Breast epithelium (tissue), 4 donors: ENCODE measurements at regions not wholly inside any gene's neighbourhood (a gene's known extent, or its start where the extent isn't known, plus 50 kb on each side); places are given as distances from the start of the nearest gene placed in this dataset.

Experiments used
- DNase-seq, 2 donors: peaks; one replicate each; pipeline ENCODE4 v3.0.0-alpha.2; 2019; ENCODE audit warnings: low spot score in 2 of 2
- H3K27ac ChIP-seq, 2 donors: fragments of 200-600 bp; sonication (generic) in 1 of 2; one replicate each; pipeline ENCODE4 v1.5.1; 2016 to 2019; ENCODE audit warnings: mild to moderate bottlenecking in 1 of 2
- H3K27me3 ChIP-seq, 2 donors: fragments of 200-600 bp; sonication (generic) in 1 of 2; one replicate each; pipeline versions ENCODE4 v1.5.1 to v1.6.0; 2017 to 2019; ENCODE audit warnings: control low read depth in 1 of 2, mild to moderate bottlenecking in 1 of 2
- H3K36me3 ChIP-seq: fragments of 200-600 bp; one replicate; pipeline ENCODE4 v1.5.1; 2019
- H3K4me1 ChIP-seq, 2 donors: fragments of 200-600 bp; sonication (generic); one replicate each; pipeline ENCODE4 v1.5.1; 2016 to 2019; ENCODE audit warnings: control low read depth in 1 of 2
- H3K4me3 ChIP-seq, 3 donors: fragments of 200-600 bp; sonication (generic); 1 replicate in 2 of 3; 2 replicates in 1 of 3; pipeline ENCODE4 v1.5.1; 2016 to 2019; ENCODE audit warnings: mild to moderate bottlenecking in 3 of 3, moderate library complexity in 2 of 3
- H3K9me3 ChIP-seq, 2 donors: fragments of 200-600 bp; sonication (generic) in 1 of 2; one replicate each; pipeline ENCODE4 v1.5.1; 2016 to 2019; ENCODE audit warnings: control low read depth in 1 of 2
- POLR2A ChIP-seq: fragments of 450-650 bp; IDR thresholded peaks from one replicate; pipeline ENCODE4 v1.6.1; 2016; ENCODE audit warnings: antibody characterized with exemption, mild to moderate bottlenecking, moderate library complexity
- POLR2AphosphoS5 ChIP-seq, 3 donors: sonication (generic); formaldehyde crosslinking; IDR thresholded peaks; one replicate each; pipeline ENCODE4 v1.6.1; 2017; ENCODE audit warnings: antibody characterized with exemption in 3 of 3
- intact Hi-C: fragments of 100-400 bp; cut with DNase I; formaldehyde crosslinking; loops from one replicate; pipeline ENCODE4 v1.15.1; 2023; ENCODE audit warnings: low total_unique reads
- TF ChIP-seq, protein P1 (sequence below), 3 donors: fragments of 450-650 bp; IDR thresholded peaks; one replicate each; pipeline ENCODE4 v1.5.1; 2016 to 2017; ENCODE audit warnings: antibody characterized with exemption in 3 of 3, mild to moderate bottlenecking in 3 of 3, moderate library complexity in 3 of 3

DNA sequence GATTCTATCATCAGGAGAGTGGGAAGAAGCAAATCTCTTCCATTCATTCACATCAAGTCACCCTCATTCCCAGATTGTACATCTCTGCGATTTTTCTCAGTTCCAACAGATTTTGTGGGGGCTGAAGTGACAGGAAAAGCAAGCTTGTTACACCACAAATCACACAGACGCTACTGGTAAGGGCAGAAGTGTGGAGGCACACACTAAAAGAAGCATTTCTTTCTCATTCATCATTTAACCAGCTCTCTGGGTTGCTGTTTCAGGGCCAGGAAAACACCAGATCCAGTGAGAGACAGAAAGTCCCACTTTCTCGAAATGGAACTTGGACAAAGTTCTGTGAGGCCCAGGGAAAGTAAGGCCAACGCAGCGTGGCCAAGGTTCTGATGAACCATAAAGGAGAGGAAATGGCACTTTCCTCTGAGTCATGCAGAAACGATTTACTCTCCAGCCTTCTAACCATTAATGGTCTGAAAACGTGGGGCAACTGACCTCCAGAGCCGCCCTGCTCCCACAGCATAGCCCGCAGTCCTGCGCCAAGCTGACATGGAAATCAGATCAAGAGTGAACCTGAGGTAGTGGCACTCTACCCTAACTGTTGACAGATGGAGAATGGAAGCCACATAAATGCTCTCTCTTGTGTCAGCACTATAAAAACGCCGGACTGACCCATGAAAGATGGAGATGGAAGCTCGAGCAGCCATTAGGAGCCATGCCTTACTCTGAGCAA lies 191.0 kb downstream of the C1D start:
- no peak for DNase-seq

DNA sequence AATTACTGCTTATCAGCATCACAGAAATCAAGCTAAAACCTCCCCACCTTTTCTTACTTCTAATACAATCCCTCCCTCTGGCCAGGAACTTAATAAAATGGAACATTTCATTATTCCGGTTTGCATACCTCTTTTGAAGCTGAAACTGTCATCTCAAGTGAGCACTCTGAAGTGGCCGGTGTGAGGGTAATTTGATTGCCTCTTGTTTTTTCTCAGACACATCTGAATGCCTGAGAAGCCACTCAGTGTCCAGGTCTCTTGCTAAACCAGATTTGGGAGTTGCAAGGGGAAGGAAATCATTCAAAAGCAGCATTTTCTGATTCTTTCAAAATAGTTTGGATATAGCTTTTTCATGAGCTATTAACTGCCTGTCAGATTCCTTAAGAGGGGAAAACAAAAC lies 190.3 kb downstream of the C1D start:
- Histone ChIP-seq H3K27me3 (no peaks in the 10 kb centered on the region), H3K36me3 (no peaks in the 10 kb centered on the region), H3K9me3 (no peaks in the 10 kb centered on the region), H3K27ac (no peak overlapping the region), H3K4me3 (no peak overlapping the region), H3K4me1 (no peaks in the 10 kb centered on the region)
- DNase-seq: no peak
- intact Hi-C loops: no loop called here
- no peak for TF ChIP-seq POLR2A
- TF ChIP-seq POLR2AphosphoS5 (IDR thresholded peaks at IDR 0.05): no peak
- TF ChIP-seq, protein P1, sequence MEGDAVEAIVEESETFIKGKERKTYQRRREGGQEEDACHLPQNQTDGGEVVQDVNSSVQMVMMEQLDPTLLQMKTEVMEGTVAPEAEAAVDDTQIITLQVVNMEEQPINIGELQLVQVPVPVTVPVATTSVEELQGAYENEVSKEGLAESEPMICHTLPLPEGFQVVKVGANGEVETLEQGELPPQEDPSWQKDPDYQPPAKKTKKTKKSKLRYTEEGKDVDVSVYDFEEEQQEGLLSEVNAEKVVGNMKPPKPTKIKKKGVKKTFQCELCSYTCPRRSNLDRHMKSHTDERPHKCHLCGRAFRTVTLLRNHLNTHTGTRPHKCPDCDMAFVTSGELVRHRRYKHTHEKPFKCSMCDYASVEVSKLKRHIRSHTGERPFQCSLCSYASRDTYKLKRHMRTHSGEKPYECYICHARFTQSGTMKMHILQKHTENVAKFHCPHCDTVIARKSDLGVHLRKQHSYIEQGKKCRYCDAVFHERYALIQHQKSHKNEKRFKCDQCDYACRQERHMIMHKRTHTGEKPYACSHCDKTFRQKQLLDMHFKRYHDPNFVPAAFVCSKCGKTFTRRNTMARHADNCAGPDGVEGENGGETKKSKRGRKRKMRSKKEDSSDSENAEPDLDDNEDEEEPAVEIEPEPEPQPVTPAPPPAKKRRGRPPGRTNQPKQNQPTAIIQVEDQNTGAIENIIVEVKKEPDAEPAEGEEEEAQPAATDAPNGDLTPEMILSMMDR (IDR thresholded peaks at IDR 0.05): no peak

More for the DNA sequence above, 191.0 kb downstream of the C1D start:
- H3K4me1 ChIP-seq: no peaks in the 10 kb centered on the region
- TF ChIP-seq, protein P1 (IDR thresholded peaks at IDR 0.05): no peak
- TF ChIP-seq POLR2AphosphoS5 (IDR thresholded peaks at IDR 0.05): no peak
- no peak for TF ChIP-seq POLR2A
- H3K4me3 ChIP-seq: no peak overlapping the region
- no peaks in the 10 kb centered on the region for H3K9me3 ChIP-seq
- intact Hi-C loops: no loop called here
- no peaks in the 10 kb centered on the region for H3K27me3 ChIP-seq
- no peaks in the 10 kb centered on the region for H3K36me3 ChIP-seq
- peak overlapping the region in 1 of 2 donors; percentile 25 for H3K27ac ChIP-seq

DNA sequence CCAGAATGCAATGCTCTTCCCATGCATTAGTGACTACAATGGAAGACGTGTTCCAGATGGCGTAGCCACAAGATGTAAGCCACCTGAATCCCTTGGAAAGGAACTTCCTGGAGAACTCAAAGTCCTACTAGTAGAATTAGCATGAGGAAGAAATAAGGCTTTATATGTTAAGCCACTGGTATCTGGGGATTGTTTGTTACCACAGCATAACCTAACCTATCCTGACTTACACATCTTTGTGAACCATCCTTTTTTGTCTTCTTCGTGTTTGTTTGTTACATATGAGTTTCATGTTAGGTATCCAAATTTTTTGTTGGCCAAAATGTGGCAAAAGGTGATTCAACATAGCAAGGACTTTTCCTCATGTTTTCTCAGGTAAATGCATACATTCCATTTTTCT lies 188.9 kb downstream of the C1D start:
- TF ChIP-seq POLR2AphosphoS5 (IDR thresholded peaks at IDR 0.05): no peak
- TF ChIP-seq, protein P1 (IDR thresholded peaks at IDR 0.05): no peak
- no peak for TF ChIP-seq POLR2A
- H3K36me3 ChIP-seq: no peaks in the 10 kb centered on the region
- H3K4me3 ChIP-seq: no peak overlapping the region
- no peak for DNase-seq
- no peaks in the 10 kb centered on the region for H3K9me3 ChIP-seq
- intact Hi-C loops: no loop called here
- H3K27me3 ChIP-seq: no peaks in the 10 kb centered on the region
- no peaks in the 10 kb centered on the region for H3K4me1 ChIP-seq
- no peak overlapping the region for H3K27ac ChIP-seq

DNA sequence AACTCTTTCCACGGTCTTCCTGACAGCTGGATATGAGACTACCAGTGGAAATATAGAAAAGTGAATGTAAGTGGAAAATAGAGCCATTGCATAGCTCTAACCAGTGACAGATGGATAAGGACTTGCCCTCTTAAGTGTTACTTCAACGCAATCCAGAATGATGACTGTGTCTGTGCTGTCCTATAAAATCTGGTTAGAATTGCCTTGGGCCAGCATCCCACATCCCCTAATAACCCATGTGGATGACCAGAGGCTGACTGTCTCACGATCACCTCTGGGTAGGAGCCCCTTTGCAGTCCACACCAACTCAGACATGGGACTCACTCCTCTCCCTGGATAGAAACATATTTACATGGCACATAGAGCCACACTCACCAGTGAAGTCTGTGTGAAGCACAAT lies 186.6 kb downstream of the C1D start:
- no peaks in the 10 kb centered on the region for H3K9me3 ChIP-seq
- no peak overlapping the region for H3K27ac ChIP-seq
- no peaks in the 10 kb centered on the region for H3K27me3 ChIP-seq
- no peaks in the 10 kb centered on the region for H3K36me3 ChIP-seq
- DNase-seq: no peak
- intact Hi-C loops: no loop called here
- H3K4me1 ChIP-seq: no peaks in the 10 kb centered on the region
- no peak for TF ChIP-seq POLR2A
- no peak overlapping the region for H3K4me3 ChIP-seq

DNA sequence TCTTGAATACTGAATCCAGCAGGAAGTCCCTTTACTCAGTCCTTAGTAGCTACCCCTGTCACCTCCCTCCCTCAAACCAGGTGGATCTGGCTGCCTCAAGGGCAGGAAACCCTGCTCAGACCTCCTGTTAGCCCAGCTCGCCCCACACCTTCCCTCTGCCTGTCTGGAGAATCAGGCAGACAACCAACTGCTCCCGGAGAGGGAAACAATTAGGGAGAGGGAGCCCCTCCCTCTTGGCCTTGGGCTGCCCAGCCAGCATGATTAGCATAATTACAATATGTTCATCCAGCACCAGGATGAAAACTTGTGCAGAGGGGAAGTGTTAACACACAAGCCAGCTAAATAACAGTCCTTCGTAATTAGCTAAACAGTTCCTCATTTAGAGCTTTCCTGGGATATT lies 185.5 kb downstream of the C1D start:
- Histone ChIP-seq H3K36me3 (no peaks in the 10 kb centered on the region), H3K27ac (peak overlapping the region in 1 of 2 donors; percentile 9), H3K4me3 (no peak overlapping the region), H3K9me3 (no peaks in the 10 kb centered on the region), H3K27me3 (no peaks in the 10 kb centered on the region), H3K4me1 (no peaks in the 10 kb centered on the region)
- TF ChIP-seq, protein P1 (IDR thresholded peaks at IDR 0.05): no peak
- TF ChIP-seq POLR2A (no peak), POLR2AphosphoS5 (IDR thresholded peaks at IDR 0.05) (no peak)
- intact Hi-C loops: no loop called here
- no peak for DNase-seq
